H9 (cell line): ENCODE measurements at regions not wholly inside any gene's neighbourhood (a gene's known extent, or its start where the extent isn't known, plus 50 kb on each side); places are given as distances from the start of the nearest gene placed in this dataset.

ENCODE experiments used
- DNase-seq: peaks from one replicate; pipeline ENCODE4 v3.0.0-alpha.2; 2017
- H2AFZ ChIP-seq: one replicate; pipeline ENCODE4 v1.6.1; 2013; ENCODE audit warnings: mild to moderate bottlenecking, low read length, control low read depth, moderate library complexity
- H2AK5ac ChIP-seq: 2 replicates; pipeline ENCODE4 v1.6.1; 2013; ENCODE audit warnings: low read length, control low read depth, mixed read lengths; ENCODE audit not compliant: insufficient read length
- H2BK120ac ChIP-seq: one replicate; pipeline ENCODE4 v1.6.1; 2013; ENCODE audit warnings: low read depth, mild to moderate bottlenecking, low read length, control low read depth, inconsistent platforms; ENCODE audit not compliant: poor library complexity, severe bottlenecking
- H2BK12ac ChIP-seq: 2 replicates; pipeline ENCODE4 v1.6.1; 2013; ENCODE audit warnings: low read length, control low read depth, mixed read lengths, low read depth; ENCODE audit not compliant: insufficient read length
- H2BK15ac ChIP-seq: 2 replicates; pipeline ENCODE4 v1.6.1; 2013; ENCODE audit warnings: low read depth, low read length, control low read depth
- H2BK20ac ChIP-seq: one replicate; pipeline ENCODE4 v1.6.1; 2013; ENCODE audit warnings: low read depth, mild to moderate bottlenecking, low read length, control low read depth, inconsistent platforms; ENCODE audit not compliant: poor library complexity, severe bottlenecking
- H2BK5ac ChIP-seq: 2 replicates; pipeline ENCODE4 v1.6.1; 2013; ENCODE audit warnings: low read length, control low read depth, mixed read lengths; ENCODE audit not compliant: insufficient read length
- H3K14ac ChIP-seq: 2 replicates; pipeline ENCODE4 v1.6.1; 2013; ENCODE audit warnings: low read length, control low read depth; ENCODE audit not compliant: insufficient read depth
- H3K18ac ChIP-seq: 2 replicates; pipeline ENCODE4 v1.6.1; 2013; ENCODE audit warnings: low read depth, mild to moderate bottlenecking, mixed read lengths, low read length, control low read depth; ENCODE audit not compliant: insufficient read length
- H3K23ac ChIP-seq: 2 replicates; pipeline ENCODE4 v1.6.1; 2013; ENCODE audit warnings: low read length, control low read depth, mixed read lengths, low read depth; ENCODE audit not compliant: insufficient read length
- H3K23me2 ChIP-seq: 2 replicates; pipeline ENCODE4 v1.6.1; 2013; ENCODE audit warnings: low read depth, mild to moderate bottlenecking, mixed read lengths, low read length, control low read depth; ENCODE audit not compliant: insufficient read length, poor library complexity, severe bottlenecking
- H3K27ac ChIP-seq: 2 replicates; pipeline ENCODE4 v1.5.1; 2013; ENCODE audit warnings: low read length, control low read depth, mixed read lengths, low read depth; ENCODE audit not compliant: insufficient read length
- H3K27me3 ChIP-seq: 2 replicates; pipeline ENCODE4 v1.6.1; 2013; ENCODE audit warnings: low read length, control low read depth, inconsistent platforms; ENCODE audit not compliant: insufficient read depth
- H3K4ac ChIP-seq: 2 replicates; pipeline ENCODE4 v1.6.1; 2013; ENCODE audit warnings: low read depth, mild to moderate bottlenecking, control low read depth, inconsistent platforms, low read length, moderate library complexity
- H3K4me1 ChIP-seq: 2 replicates; pipeline ENCODE4 v1.6.1; 2013; ENCODE audit warnings: low read length, control low read depth, inconsistent platforms; ENCODE audit not compliant: insufficient read depth
- H3K4me2 ChIP-seq: 2 replicates; pipeline ENCODE4 v1.6.1; 2013; ENCODE audit warnings: low read length, control low read depth, mixed read lengths; ENCODE audit not compliant: insufficient read length, insufficient read depth
- H3K56ac ChIP-seq: 2 replicates; pipeline ENCODE4 v1.6.1; 2013; ENCODE audit warnings: low read depth, mild to moderate bottlenecking, mixed read lengths, low read length, control low read depth; ENCODE audit not compliant: insufficient read length
- H3K79me1 ChIP-seq: 2 replicates; pipeline ENCODE4 v1.6.1; 2013; ENCODE audit warnings: low read depth, mild to moderate bottlenecking, moderate library complexity, low read length, control low read depth, inconsistent platforms; ENCODE audit not compliant: insufficient read depth, poor library complexity, severe bottlenecking
- H3K79me2 ChIP-seq: 2 replicates; pipeline ENCODE4 v1.6.1; 2013; ENCODE audit warnings: low read length, control low read depth, inconsistent platforms; ENCODE audit not compliant: insufficient read depth
- H3K9ac ChIP-seq: 2 replicates; pipeline ENCODE4 v1.6.1; 2013; ENCODE audit warnings: low read length, control low read depth, mixed read lengths; ENCODE audit not compliant: insufficient read length; ENCODE audit errors: extremely low read depth
- H3K9me3 ChIP-seq: one replicate; pipeline ENCODE4 v1.6.1; 2013; ENCODE audit warnings: low read depth, low read length, inconsistent platforms; ENCODE audit not compliant: control insufficient read depth
- H3T11ph ChIP-seq: one replicate; pipeline ENCODE4 v1.6.1; 2013; ENCODE audit warnings: mild to moderate bottlenecking, low read length, control low read depth, inconsistent platforms
- H4K20me1 ChIP-seq: one replicate; pipeline ENCODE4 v1.6.1; 2013; ENCODE audit not compliant: control insufficient read depth, insufficient read length, insufficient read depth
- H4K5ac ChIP-seq: 2 replicates; pipeline ENCODE4 v1.6.1; 2013; ENCODE audit warnings: low read depth, mild to moderate bottlenecking, mixed read lengths, low read length, control low read depth; ENCODE audit not compliant: insufficient read length
- H4K8ac ChIP-seq: replicated peaks from 2 replicates; pipeline ENCODE4 v1.6.1; 2013; ENCODE audit warnings: low read length, control low read depth, mixed read lengths, low read depth; ENCODE audit not compliant: insufficient read length
- H4K91ac ChIP-seq: 2 replicates; pipeline ENCODE4 v1.6.1; 2013; ENCODE audit warnings: low read depth, mild to moderate bottlenecking, moderate library complexity, mixed read lengths, low read length, control low read depth; ENCODE audit not compliant: insufficient read length
- H3K27ac Mint-ChIP-seq, 3 experiments: 2 replicates in 2 of 3; 3 replicates in 1 of 3; pipeline ENCODE4 v1.8.0; 2020 to 2021; ENCODE audit warnings: mixed read lengths in 3 of 3, mild to moderate bottlenecking in 1 of 3, moderate library complexity in 1 of 3
- H3K27me3 Mint-ChIP-seq: 2 replicates; pipeline ENCODE4 v1.8.0; 2021; ENCODE audit warnings: low read depth, mild to moderate bottlenecking, moderate library complexity, mixed read lengths
- H3K36me3 Mint-ChIP-seq, 3 experiments: 2 replicates in 2 of 3; 3 replicates in 1 of 3; pipeline ENCODE4 v1.8.0; 2020 to 2021; ENCODE audit warnings: low read depth in 3 of 3, mixed read lengths in 3 of 3; ENCODE audit not compliant: insufficient read depth in 1 of 3
- H3K4me1 Mint-ChIP-seq, 2 experiments: 2 replicates each; pipeline ENCODE4 v1.8.0; 2020; ENCODE audit warnings: mixed read lengths in 2 of 2
- H3K4me3 Mint-ChIP-seq, 2 experiments: 2 replicates in 1 of 2; 3 replicates in 1 of 2; pipeline ENCODE4 v1.8.0; 2020 to 2021; ENCODE audit warnings: mild to moderate bottlenecking in 2 of 2, mixed read lengths in 2 of 2, moderate library complexity in 1 of 2
- H3K9me3 Mint-ChIP-seq, 2 experiments: 2 replicates in 1 of 2; 3 replicates in 1 of 2; pipeline ENCODE4 v1.8.0; 2020; ENCODE audit warnings: mild to moderate bottlenecking in 2 of 2, mixed read lengths in 2 of 2, moderate library complexity in 1 of 2
- WGBS: extraction: QIAGEN DNeasy Blood & Tissue Kit; methylation state at CpG from one replicate; pipeline ENCODE4 v1.1.7; 2013; ENCODE audit warnings: missing lambda C conversion rate, low lambda C conversion rate, mixed read lengths; ENCODE audit not compliant: insufficient read length; ENCODE audit errors: extremely low coverage; 5-methylcytosine and 5-hydroxymethylcytosine counted together
- TF ChIP-seq, protein P1 (sequence below): fragments of 200-600 bp; sonication (generic); conservative IDR thresholded peaks from 3 replicates; pipeline ENCODE4 v1.8.0; 2021; ENCODE audit warnings: antibody characterized with exemption, mild to moderate bottlenecking

DNA sequence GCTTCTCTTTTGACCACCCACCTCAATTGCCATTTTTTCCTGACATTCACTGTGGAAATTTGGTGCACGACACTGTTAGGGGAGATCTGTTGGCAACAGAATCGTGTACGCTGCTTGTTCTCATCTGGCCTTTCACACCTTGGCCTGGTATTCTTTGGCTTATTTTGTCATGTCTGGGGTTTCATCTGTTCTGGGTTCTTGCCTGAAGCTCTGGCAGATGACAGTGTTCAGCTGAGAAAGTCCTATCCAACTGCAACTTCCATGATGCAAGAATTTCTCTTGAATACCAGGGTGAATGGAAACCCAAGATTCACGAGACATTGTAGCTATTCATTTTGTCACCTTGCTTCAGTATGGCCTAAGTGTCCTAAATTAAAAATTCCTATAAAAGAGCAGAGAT is 82.6 kb upstream of the CELF2 start:
- TF ChIP-seq, protein P1, sequence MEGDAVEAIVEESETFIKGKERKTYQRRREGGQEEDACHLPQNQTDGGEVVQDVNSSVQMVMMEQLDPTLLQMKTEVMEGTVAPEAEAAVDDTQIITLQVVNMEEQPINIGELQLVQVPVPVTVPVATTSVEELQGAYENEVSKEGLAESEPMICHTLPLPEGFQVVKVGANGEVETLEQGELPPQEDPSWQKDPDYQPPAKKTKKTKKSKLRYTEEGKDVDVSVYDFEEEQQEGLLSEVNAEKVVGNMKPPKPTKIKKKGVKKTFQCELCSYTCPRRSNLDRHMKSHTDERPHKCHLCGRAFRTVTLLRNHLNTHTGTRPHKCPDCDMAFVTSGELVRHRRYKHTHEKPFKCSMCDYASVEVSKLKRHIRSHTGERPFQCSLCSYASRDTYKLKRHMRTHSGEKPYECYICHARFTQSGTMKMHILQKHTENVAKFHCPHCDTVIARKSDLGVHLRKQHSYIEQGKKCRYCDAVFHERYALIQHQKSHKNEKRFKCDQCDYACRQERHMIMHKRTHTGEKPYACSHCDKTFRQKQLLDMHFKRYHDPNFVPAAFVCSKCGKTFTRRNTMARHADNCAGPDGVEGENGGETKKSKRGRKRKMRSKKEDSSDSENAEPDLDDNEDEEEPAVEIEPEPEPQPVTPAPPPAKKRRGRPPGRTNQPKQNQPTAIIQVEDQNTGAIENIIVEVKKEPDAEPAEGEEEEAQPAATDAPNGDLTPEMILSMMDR, result no peak
- Histone ChIP-seq H2BK12ac (no peak overlapping the region), H2BK20ac (no peak overlapping the region), H2AFZ (no peak overlapping the region), H2BK120ac (no peak overlapping the region), H3K27me3 (no peaks in the 10 kb centered on the region), H4K8ac (no peak overlapping the region), H4K5ac (no peak overlapping the region), H2BK15ac (no peak overlapping the region), H3K79me1 (no peaks in the 10 kb centered on the region), H3K23ac (no peak overlapping the region), H3K4me1 (no peaks in the 10 kb centered on the region), H3K4ac (no peak overlapping the region), H3K14ac (no peak overlapping the region), H3K18ac (no peak overlapping the region), H3K4me2 (no peak overlapping the region), H2AK5ac (no peak overlapping the region), H3K9ac (no peak overlapping the region), H3K27ac (no peak overlapping the region), H3K23me2 (no peaks in the 10 kb centered on the region), H4K91ac (no peak overlapping the region), H3K56ac (no peak overlapping the region), H3T11ph (no peak overlapping the region), H2BK5ac (no peak overlapping the region), H3K79me2 (0 out of 2 replicates have a peak, but pooled peaks cover 1% of the 10 kb centered on the region), H4K20me1 (no peaks in the 10 kb centered on the region), H3K9me3 (no peaks in the 10 kb centered on the region)
- no peak for DNase-seq
- H3K36me3 Mint-ChIP-seq, result no peaks in the 10 kb centered on the region
- H3K4me3 Mint-ChIP-seq, result no peak overlapping the region
- WGBS, result no CpG with 5 or more reads among the region's 4 CpGs
- H3K4me1 Mint-ChIP-seq, result peaks cover 0 to 3% of the 10 kb centered on the region in 2 experiments; a peak in 2 of 4 replicates
- H3K27me3 Mint-ChIP-seq, result no peaks in the 10 kb centered on the region
- H3K9me3 Mint-ChIP-seq, result no peaks in the 10 kb centered on the region; a peak in 1 of 5 replicates
- no peak overlapping the region for H3K27ac Mint-ChIP-seq
